WTC11 (cell line): ENCODE measurements at regions not wholly inside any gene's neighbourhood (a gene's known extent, or its start where the extent isn't known, plus 50 kb on each side); places are given as distances from the start of the nearest gene placed in this dataset.

ENCODE experiments used
- ATF1 ChIP-seq: sonication (generic); formaldehyde crosslinking; IDR thresholded peaks from 2 replicates; pipeline ENCODE4 v1.8.1; 2023; ENCODE audit warnings: mild to moderate bottlenecking, moderate library complexity, missing genetic modification reagents
- ESRRA ChIP-seq: sonication (generic); formaldehyde crosslinking; IDR thresholded peaks from 2 replicates; pipeline ENCODE4 v1.8.1; 2022; ENCODE audit warnings: mild to moderate bottlenecking, missing genetic modification reagents, borderline replicate concordance
- SOX15 ChIP-seq: fragments of 250-450 bp; sonication (Bioruptor Pico); IDR thresholded peaks from 2 replicates; pipeline ENCODE4 v1.9.0; 2021; ENCODE audit warnings: mild to moderate bottlenecking
- TEAD4 ChIP-seq: sonication (generic); formaldehyde crosslinking; IDR thresholded peaks from 2 replicates; pipeline ENCODE4 v1.8.0; 2022; ENCODE audit warnings: mild to moderate bottlenecking, missing genetic modification reagents
- ZNF219 ChIP-seq: sonication (generic); formaldehyde crosslinking; IDR thresholded peaks from 2 replicates; pipeline ENCODE4 v1.8.0; 2023; ENCODE audit warnings: missing genetic modification reagents, mild to moderate bottlenecking, borderline replicate concordance
- ZNF263 ChIP-seq: sonication (generic); formaldehyde crosslinking; IDR thresholded peaks from 2 replicates; pipeline ENCODE4 v1.8.1; 2022; ENCODE audit warnings: low read depth, mild to moderate bottlenecking, moderate library complexity, missing genetic modification reagents
- ZNF416 ChIP-seq: fragments of 250-450 bp; sonication (Bioruptor Pico); IDR thresholded peaks from 2 replicates; pipeline ENCODE4 v1.9.0; 2021; ENCODE audit warnings: mild to moderate bottlenecking, inconsistent platforms
- ZNF671 ChIP-seq: fragments of 250-450 bp; sonication (Bioruptor Pico); IDR thresholded peaks from 2 replicates; pipeline ENCODE4 v1.8.0; 2021; ENCODE audit warnings: mild to moderate bottlenecking
- TF ChIP-seq, protein P1 (sequence below): fragments of 250-450 bp; sonication (Bioruptor Pico); IDR thresholded peaks from 2 replicates; pipeline ENCODE4 v2.1.2; 2022; ENCODE audit warnings: mild to moderate bottlenecking, moderate library complexity
- TF ChIP-seq, protein P2 (sequence below): sonication (generic); formaldehyde crosslinking; IDR thresholded peaks from 2 replicates; pipeline ENCODE4 v1.8.0; 2022; ENCODE audit warnings: mild to moderate bottlenecking, missing genetic modification reagents
- TF ChIP-seq, protein P3 (sequence below): sonication (generic); formaldehyde crosslinking; IDR thresholded peaks from 2 replicates; pipeline ENCODE4 v1.8.0; 2022; ENCODE audit warnings: mild to moderate bottlenecking, missing genetic modification reagents
- TF ChIP-seq, protein P4 (sequence below): sonication (generic); formaldehyde crosslinking; IDR thresholded peaks from 2 replicates; pipeline ENCODE4 v1.8.0; 2023; ENCODE audit warnings: mild to moderate bottlenecking, missing genetic modification reagents
- TF ChIP-seq, protein P5 (sequence below): sonication (generic); formaldehyde crosslinking; IDR thresholded peaks from 2 replicates; pipeline ENCODE4 v1.8.1; 2022; ENCODE audit warnings: missing genetic modification reagents, borderline replicate concordance
- TF ChIP-seq, protein P6 (sequence below): sonication (generic); formaldehyde crosslinking; IDR thresholded peaks from 2 replicates; pipeline ENCODE4 v1.8.1; 2023; ENCODE audit warnings: mild to moderate bottlenecking, missing genetic modification reagents, borderline replicate concordance
- TF ChIP-seq, protein P7 (sequence below): fragments of 250-450 bp; sonication (Bioruptor Pico); conservative IDR thresholded peaks from 2 replicates; pipeline ENCODE4 v1.9.0; 2021; ENCODE audit warnings: mild to moderate bottlenecking

DNA sequence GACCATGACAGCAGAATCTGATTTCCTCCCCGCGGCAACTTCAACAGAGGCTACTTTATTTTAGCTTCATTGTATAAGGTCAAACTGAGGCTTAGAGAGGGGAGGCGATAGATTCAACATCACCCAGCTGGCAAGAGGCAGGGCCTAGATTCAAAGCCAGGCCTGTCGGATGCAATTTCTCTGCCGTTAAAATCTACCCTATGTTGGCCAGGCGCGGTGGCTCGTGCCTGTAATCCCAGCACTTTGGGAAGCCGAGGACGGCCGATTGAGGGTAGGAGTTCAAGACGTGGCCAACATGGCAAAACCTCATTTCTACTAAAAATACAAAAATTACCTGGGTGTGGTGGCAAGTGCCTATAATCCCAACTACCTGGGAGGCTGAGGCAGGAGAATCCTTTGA, 182.2 kb downstream of the BCOR start (continued):
- TF ChIP-seq, protein P1, sequence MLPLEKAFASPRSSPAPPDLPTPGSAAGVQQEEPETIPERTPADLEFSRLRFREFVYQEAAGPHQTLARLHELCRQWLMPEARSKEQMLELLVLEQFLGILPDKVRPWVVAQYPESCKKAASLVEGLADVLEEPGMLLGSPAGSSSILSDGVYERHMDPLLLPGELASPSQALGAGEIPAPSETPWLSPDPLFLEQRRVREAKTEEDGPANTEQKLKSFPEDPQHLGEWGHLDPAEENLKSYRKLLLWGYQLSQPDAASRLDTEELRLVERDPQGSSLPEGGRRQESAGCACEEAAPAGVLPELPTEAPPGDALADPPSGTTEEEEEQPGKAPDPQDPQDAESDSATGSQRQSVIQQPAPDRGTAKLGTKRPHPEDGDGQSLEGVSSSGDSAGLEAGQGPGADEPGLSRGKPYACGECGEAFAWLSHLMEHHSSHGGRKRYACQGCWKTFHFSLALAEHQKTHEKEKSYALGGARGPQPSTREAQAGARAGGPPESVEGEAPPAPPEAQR (CRISPR knock-in tag), result no peak
- TF ChIP-seq ATF1 (CRISPR knock-in tag), result no peak
- TF ChIP-seq ZNF263 (CRISPR knock-in tag), result no peak
- TF ChIP-seq, protein P2, sequence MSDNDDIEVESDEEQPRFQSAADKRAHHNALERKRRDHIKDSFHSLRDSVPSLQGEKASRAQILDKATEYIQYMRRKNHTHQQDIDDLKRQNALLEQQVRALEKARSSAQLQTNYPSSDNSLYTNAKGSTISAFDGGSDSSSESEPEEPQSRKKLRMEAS, result no peak
- TF ChIP-seq, protein P3, sequence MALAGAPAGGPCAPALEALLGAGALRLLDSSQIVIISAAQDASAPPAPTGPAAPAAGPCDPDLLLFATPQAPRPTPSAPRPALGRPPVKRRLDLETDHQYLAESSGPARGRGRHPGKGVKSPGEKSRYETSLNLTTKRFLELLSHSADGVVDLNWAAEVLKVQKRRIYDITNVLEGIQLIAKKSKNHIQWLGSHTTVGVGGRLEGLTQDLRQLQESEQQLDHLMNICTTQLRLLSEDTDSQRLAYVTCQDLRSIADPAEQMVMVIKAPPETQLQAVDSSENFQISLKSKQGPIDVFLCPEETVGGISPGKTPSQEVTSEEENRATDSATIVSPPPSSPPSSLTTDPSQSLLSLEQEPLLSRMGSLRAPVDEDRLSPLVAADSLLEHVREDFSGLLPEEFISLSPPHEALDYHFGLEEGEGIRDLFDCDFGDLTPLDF (CRISPR knock-in tag), result no peak
- TF ChIP-seq, protein P4, sequence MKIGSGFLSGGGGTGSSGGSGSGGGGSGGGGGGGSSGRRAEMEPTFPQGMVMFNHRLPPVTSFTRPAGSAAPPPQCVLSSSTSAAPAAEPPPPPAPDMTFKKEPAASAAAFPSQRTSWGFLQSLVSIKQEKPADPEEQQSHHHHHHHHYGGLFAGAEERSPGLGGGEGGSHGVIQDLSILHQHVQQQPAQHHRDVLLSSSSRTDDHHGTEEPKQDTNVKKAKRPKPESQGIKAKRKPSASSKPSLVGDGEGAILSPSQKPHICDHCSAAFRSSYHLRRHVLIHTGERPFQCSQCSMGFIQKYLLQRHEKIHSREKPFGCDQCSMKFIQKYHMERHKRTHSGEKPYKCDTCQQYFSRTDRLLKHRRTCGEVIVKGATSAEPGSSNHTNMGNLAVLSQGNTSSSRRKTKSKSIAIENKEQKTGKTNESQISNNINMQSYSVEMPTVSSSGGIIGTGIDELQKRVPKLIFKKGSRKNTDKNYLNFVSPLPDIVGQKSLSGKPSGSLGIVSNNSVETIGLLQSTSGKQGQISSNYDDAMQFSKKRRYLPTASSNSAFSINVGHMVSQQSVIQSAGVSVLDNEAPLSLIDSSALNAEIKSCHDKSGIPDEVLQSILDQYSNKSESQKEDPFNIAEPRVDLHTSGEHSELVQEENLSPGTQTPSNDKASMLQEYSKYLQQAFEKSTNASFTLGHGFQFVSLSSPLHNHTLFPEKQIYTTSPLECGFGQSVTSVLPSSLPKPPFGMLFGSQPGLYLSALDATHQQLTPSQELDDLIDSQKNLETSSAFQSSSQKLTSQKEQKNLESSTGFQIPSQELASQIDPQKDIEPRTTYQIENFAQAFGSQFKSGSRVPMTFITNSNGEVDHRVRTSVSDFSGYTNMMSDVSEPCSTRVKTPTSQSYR (CRISPR knock-in tag), result no peak
- TF ChIP-seq, protein P5, sequence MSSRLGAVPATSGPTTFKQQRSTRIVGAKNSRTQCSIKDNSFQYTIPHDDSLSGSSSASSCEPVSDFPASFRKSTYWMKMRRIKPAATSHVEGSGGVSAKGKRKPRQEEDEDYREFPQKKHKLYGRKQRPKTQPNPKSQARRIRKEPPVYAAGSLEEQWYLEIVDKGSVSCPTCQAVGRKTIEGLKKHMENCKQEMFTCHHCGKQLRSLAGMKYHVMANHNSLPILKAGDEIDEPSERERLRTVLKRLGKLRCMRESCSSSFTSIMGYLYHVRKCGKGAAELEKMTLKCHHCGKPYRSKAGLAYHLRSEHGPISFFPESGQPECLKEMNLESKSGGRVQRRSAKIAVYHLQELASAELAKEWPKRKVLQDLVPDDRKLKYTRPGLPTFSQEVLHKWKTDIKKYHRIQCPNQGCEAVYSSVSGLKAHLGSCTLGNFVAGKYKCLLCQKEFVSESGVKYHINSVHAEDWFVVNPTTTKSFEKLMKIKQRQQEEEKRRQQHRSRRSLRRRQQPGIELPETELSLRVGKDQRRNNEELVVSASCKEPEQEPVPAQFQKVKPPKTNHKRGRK (CRISPR knock-in tag), result no peak
- TF ChIP-seq TEAD4 (CRISPR knock-in tag), result no peak
- TF ChIP-seq ZNF671 (CRISPR knock-in tag), result no peak
- TF ChIP-seq, protein P6, sequence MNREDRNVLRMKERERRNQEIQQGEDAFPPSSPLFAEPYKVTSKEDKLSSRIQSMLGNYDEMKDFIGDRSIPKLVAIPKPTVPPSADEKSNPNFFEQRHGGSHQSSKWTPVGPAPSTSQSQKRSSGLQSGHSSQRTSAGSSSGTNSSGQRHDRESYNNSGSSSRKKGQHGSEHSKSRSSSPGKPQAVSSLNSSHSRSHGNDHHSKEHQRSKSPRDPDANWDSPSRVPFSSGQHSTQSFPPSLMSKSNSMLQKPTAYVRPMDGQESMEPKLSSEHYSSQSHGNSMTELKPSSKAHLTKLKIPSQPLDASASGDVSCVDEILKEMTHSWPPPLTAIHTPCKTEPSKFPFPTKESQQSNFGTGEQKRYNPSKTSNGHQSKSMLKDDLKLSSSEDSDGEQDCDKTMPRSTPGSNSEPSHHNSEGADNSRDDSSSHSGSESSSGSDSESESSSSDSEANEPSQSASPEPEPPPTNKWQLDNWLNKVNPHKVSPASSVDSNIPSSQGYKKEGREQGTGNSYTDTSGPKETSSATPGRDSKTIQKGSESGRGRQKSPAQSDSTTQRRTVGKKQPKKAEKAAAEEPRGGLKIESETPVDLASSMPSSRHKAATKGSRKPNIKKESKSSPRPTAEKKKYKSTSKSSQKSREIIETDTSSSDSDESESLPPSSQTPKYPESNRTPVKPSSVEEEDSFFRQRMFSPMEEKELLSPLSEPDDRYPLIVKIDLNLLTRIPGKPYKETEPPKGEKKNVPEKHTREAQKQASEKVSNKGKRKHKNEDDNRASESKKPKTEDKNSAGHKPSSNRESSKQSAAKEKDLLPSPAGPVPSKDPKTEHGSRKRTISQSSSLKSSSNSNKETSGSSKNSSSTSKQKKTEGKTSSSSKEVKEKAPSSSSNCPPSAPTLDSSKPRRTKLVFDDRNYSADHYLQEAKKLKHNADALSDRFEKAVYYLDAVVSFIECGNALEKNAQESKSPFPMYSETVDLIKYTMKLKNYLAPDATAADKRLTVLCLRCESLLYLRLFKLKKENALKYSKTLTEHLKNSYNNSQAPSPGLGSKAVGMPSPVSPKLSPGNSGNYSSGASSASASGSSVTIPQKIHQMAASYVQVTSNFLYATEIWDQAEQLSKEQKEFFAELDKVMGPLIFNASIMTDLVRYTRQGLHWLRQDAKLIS, result no peak
- TF ChIP-seq ESRRA (CRISPR knock-in tag), result no peak
- TF ChIP-seq ZNF219 (CRISPR knock-in tag), result no peak
- no peak for TF ChIP-seq SOX15
- no peak for TF ChIP-seq ZNF416 (CRISPR knock-in tag)
- TF ChIP-seq, protein P7, sequence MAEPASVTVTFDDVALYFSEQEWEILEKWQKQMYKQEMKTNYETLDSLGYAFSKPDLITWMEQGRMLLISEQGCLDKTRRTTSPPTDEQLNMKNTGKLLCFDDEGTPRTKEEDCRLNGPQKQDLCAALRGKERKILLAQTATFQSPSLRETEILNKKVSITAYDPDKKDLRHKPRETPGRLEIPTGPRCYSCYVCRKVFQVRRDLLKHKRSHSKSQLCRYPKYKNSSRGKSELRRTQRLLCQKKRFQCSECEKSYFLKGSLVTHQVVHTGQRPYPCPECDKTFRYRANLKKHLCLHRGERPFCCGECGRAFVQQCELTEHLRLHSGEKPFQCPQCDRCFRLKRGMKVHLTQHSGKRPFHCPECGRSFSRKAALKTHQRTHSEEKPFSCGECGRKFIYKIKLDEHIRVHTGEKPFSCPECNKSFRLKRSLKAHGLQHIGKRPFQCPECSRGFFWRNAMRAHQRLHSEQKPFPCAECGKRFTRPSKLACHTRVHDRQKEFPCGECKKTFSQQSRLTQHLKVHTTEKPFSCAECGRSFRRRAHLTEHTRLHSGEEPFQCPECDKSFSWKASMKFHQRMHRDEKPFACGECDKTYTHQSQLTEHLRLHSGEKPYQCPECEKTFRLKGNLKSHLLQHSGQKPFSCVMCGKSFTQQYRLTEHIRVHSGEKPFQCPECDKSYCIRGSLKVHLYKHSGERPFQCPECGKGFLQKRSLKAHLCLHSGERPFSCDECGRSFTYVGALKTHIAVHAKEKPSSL (CRISPR knock-in tag), result no peak
